Stimulated activated CD4-positive, alpha-beta T cell treated with anti-CD3 and anti-CD28 coated beads, TNF-alpha, amount 100 ng/mL, for 1 hour (primary cell): ENCODE measurements at regions not wholly inside any gene's neighbourhood (a gene's known extent, or its start where the extent isn't known, plus 50 kb on each side); places are given as distances from the start of the nearest gene placed in this dataset.

Source experiments
- DNase-seq, 3 donors: peaks; one replicate each; pipeline ENCODE4 v3.0.0-alpha.2; 2020; ENCODE audit warnings: low read depth in 3 of 3, low spot score in 1 of 3

DNA sequence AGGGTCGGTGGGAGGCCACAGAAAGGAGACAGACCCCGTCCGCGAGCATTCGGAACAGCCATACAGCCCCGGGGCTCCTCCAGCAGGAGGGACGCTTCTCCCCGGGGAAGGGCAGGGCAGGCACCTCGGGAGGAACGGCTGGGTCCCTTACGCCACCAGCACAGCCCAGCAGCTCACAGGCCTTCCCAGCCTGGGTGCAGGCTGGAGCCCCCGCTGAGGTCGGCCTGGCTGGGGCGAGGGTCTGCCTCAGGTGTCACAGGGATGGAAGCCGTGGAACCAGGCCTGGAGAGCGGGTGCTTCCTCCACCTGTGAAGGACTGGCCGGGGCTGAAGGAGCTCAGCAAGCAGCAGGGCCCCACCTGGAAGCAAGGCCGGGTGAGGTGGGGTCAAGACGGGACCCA lies 732.3 kb downstream of the BRD1 start:
- DNase-seq: no peak

DNA sequence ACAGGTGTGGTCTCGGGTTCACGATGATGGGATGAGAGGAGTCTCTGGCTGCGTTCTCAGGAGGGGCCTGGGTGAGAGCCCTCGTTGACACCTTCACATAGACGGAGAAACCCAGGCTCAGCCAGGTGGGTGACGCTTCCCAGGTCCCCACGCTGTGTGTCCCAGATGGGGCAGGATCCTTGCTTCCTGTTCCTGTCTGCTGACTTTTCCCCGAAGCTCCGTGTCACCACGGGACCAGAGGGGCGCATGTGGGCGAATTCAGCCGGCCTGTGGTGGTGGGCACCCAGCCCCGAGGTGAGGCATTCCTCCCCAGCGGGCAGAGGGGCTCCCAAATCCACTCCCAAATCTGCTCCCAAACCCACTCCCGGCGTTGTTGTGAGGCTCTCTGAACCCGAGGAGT lies 732.8 kb downstream of the BRD1 start:
- DNase-seq: no peak

DNA sequence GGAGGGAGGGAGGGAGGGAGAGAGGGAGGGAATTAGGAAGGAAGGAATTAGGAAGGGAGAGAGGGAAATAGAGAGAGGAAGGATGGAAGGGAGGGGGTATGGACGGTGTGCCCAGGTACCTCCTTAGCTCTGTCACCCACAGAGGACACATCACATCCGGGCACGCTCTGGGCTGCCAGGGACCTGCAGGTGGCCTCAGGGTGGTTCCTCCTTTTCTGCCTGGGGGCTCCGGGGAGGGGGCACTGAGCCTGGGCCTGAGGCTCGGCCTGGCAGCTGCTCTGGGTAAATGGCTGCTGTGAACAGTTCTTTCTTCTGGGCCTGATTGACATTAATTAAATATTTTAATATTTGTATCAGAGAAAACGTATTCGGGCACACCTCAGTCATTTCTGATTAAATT lies 733.5 kb downstream of the BRD1 start:
- no peak for DNase-seq

- no peak for DNase-seq
Measured at GRCh38 chr22:49093192-49093880, 734.3 kb downstream of the BRD1 start.

- no peak for DNase-seq
Measured at GRCh38 chr22:49092716-49093115, 735.0 kb downstream of the BRD1 start.

DNA sequence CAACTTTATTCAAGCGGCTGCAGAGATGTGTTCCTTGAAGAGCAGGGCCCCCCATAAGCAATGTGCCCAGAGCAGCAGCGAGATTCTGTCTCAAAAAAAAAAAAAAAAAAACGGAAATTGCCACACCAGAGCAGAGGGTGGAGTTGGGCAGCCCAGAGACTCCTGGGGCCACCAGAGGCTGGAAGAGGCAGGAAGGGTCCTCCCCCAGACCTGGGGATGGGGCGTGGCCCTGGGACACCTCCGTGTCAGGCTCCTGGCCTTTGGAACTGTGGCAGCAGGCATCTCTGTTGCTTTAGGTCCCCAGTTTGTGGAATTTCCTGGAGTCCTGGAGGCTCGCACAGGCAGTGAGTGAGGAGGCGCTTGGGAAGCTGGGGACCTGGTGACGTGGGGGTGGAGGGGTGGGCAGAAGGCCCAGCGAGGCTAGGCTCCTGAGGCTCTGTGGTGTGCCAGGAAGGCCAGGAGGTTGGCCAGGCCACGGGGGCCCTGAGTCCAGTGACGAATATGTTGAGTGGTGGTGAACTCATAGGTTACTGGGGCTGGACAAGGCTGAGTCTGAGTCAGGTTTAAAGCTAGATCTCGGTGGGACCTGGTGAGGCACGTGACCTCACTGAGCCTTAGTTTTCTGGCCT lies 735.6 kb downstream of the BRD1 start:
- DNase-seq: no peak

DNA sequence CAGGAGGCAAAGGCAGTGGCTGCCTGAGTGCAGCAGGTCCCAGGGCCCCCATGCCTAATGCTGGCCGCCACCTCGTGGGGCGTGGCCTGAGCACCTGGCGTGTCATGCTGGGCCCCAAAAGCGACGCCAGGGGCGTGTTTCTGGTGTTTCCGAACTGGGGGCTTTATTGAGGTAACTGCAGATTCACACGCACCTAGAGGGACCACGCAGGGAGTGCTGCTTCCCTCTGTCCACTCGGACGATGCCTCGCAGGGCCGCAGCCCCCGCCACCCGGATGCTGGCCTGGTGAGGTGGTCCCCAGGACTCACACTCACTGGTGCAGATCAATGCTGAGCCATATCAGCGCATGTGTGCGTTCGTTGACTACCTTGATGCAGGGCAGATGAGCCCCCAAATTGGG lies 736.2 kb downstream of the BRD1 start:
- no peak for DNase-seq

GRCh38 chr22:49090853-49091135 lies 736.9 kb downstream of the BRD1 start:
- DNase-seq: no peak

- no peak for DNase-seq
Measured at GRCh38 chr22:49090061-49090852, 737.4 kb downstream of the BRD1 start.

GRCh38 chr22:49088801-49089791 lies 738.6 kb downstream of the BRD1 start:
- DNase-seq: no peak

GRCh38 chr22:49087716-49088601 lies 739.7 kb downstream of the BRD1 start:
- no peak for DNase-seq

- no peak for DNase-seq
Measured at GRCh38 chr22:49087198-49087597, 740.5 kb downstream of the BRD1 start.

DNA sequence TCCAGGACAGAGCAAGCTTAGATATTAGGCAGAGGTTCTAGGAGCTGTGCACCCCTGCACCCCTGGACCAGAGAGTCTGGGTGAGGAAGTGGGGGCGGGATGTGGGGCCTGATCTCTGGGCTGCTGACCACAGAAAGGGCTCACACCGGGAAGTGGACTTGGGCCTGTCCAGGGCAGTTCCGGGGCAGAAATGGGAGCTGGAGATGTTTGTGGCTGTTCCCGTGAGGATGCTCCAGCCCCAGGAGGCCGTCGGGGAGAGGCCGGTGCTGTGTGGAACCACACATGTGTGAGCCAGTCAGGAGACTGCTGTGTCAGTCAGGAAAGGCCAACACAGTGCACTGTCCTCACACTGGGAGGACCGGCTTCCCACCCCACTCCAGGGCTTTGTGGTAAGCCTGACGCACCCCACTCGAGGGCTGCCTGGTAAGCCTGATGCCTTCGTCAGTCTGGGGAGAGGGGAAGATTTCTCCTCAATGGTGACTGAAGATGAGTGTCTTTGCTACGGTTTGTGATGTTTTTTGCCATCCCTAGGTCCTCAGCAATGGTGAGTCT lies 741.0 kb downstream of the BRD1 start:
- no peak for DNase-seq

- no peak for DNase-seq
Measured at GRCh38 chr22:49086181-49086580, 741.5 kb downstream of the BRD1 start.

GRCh38 chr22:49084206-49084605 lies 743.5 kb downstream of the BRD1 start:
- no peak for DNase-seq

DNA sequence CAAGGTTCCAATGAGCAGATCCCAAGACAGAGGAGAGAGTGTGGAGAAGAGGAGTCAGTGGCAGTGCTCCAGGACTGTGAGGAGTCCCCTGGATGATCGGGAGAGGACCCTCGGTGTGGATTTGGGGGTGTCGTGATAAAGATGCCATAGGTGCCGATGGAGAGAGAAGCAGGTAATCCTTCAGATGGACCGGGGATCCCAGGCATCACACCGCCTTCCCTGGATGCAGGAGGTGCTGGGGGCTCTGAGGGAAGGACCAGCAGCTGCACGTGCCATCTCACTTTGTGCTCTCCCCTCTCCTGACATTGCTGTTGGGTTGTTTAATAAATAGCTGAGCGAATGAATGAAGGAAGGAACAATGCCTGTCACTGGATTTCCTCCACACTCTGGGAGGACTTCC lies 744.1 kb downstream of the BRD1 start:
- DNase-seq: no peak

DNA sequence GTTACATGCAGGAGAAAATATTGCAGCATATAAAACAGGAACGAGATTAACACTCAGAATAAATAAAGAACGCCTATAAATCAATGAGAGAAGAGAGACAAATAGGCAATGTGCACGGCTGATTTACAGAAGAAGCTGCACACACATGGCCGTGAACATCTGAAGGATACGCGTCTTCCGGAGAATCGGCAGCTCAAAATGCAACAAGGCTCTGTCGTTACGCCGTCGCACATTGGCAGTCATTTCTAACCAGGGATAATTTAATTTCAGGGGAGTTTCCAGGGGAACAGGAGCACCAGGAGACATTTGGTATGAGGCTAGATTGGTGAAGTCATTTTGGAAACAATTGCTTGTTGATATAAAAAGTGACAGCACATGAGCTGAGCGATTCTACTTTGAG lies 745.2 kb downstream of the BRD1 start:
- DNase-seq: no peak

GRCh38 chr22:49081926-49082325 lies 745.7 kb downstream of the BRD1 start:
- no peak for DNase-seq

DNA sequence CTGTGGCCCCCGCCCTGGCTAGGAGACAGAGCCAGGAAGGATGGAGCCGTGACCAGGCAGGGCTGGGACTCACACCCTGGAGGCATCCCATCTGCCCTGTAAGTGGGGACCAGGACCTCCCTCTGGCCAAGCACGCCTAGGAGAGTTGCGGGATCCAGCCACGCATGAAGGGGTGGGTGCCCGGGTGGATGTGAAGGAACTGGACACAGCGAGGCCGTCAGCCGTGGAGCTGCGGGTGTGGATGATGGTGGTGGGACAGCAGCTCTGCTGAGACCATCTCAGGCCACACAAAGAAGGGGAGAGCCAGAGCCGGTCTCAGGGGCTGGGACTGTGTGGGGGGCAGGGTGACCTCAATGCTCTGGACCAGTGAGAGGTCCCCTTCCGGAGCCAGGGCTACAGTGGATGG lies 746.4 kb downstream of the BRD1 start:
- DNase-seq: no peak

DNA sequence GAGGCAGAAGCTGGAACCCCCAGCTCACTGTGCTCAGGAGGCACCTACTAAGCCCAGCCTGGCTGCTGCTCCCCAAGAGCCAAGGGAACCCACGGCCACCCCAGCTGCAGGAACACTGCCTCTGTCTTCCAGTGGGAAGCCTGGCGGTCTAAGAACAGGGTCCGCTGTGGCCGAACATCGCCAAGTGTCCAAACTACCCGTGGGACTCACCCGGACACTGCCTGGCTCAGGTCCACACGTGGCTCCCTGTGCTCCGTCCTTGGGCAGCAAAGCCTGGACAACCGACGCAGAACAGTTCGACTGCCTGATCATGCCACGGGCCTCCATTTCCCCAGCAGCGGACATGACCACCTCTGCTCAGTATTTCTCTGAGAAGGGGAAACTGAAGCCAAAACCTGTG lies 747.0 kb downstream of the BRD1 start:
- no peak for DNase-seq
